ENCODE measurements at regions not wholly inside any gene's neighbourhood (a gene's known extent, or its start where the extent isn't known, plus 50 kb on each side); places are given as distances from the start of the nearest gene placed in this dataset.

DNA sequence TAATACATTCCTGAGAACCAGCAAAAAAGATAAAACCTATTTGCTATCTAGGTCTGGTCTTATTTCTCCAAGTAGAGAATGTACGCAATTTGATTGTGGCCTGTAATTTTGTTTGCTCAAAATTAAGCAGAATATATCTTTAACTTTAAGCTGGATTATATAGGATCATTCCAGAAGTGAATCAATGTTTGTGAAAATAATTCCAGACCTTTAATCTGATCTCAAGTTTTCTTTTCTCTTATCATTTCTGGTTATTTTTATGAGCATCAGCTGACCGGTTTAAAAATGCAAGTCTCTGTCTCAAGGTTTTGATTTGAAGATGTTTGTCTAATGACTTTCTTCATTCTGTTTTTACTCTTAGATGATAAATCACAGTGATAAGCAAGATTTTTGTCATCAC is 997.9 kb upstream of the FLRT2 start:
- Mint-ChIP-seq H3K27ac (ENCODE audit: unreplicated experiment) (no peak overlapping the region), H3K9me3 (ENCODE audit: unreplicated experiment) (no peaks in the 10 kb centered on the region), H3K27me3 (ENCODE audit: insufficient read depth, unreplicated experiment) (peaks cover 5% of the 10 kb centered on the region), H3K4me1 (ENCODE audit: low read depth, unreplicated experiment) (no peaks in the 10 kb centered on the region), H3K36me3 (ENCODE audit: insufficient read depth, unreplicated experiment) (no peaks in the 10 kb centered on the region), H3K4me3 (ENCODE audit: unreplicated experiment) (no peak overlapping the region)
- Histone ChIP-seq H3K4me3 (ENCODE audit: low read depth, low read length) (no peak overlapping the region), H3K4me1 (no peaks in the 10 kb centered on the region), H3K36me3 (ENCODE audit: control insufficient read depth, insufficient read depth, low read length) (no peaks in the 10 kb centered on the region), H3K27me3 (replicated peaks; ENCODE audit: control insufficient read depth, insufficient read depth, low read length) (no peaks in the 10 kb centered on the region), H3K9me3 (no peaks in the 10 kb centered on the region)
- no peak for DNase-seq
- no TSS peak for BruUV-seq (replicated peaks)
- TF ChIP-seq, protein P1, sequence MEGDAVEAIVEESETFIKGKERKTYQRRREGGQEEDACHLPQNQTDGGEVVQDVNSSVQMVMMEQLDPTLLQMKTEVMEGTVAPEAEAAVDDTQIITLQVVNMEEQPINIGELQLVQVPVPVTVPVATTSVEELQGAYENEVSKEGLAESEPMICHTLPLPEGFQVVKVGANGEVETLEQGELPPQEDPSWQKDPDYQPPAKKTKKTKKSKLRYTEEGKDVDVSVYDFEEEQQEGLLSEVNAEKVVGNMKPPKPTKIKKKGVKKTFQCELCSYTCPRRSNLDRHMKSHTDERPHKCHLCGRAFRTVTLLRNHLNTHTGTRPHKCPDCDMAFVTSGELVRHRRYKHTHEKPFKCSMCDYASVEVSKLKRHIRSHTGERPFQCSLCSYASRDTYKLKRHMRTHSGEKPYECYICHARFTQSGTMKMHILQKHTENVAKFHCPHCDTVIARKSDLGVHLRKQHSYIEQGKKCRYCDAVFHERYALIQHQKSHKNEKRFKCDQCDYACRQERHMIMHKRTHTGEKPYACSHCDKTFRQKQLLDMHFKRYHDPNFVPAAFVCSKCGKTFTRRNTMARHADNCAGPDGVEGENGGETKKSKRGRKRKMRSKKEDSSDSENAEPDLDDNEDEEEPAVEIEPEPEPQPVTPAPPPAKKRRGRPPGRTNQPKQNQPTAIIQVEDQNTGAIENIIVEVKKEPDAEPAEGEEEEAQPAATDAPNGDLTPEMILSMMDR (IDR thresholded peaks at IDR 0.05; ENCODE audit: insufficient read depth in 1 of 2, low read depth in 1 of 2, low read length in 1 of 2, severe bottlenecking in 1 of 2, unreplicated experiment in 1 of 2): no peak
- intact Hi-C loops (cut with micrococcal nuclease; ENCODE audit: unreplicated experiment): no loop called here
- CTCF ChIA-PET: no interaction called here
- POLR2A ChIA-PET: no interaction called here

DNA sequence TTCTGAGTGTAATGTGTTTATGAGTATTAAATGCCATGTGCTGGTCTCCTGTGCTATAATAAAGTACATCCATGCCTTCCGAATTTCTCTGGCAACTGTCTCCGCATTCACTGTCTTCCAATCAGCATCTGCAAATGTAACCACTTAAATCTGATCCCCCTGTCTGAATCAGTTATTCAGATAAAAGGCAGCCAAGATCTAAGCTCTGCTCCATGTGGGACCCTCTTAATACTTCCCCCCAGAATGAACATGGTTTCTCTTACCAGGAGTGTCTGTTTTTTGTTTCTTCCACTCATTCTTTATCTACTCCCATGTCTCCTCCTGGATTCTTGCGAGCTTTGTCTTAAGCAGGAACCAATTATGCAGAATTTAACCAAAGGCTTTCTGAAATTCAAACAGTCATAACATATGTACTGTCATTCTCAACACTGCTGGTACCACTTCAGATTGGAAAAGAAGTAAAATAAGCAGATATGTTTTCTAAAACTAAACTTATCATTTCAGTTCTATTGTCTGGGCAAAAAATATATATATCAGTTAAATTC is 996.7 kb upstream of the FLRT2 start:
- Histone ChIP-seq H3K4me3 (ENCODE audit: low read depth, low read length) (no peak overlapping the region), H3K9me3 (no peaks in the 10 kb centered on the region), H3K4me1 (no peaks in the 10 kb centered on the region), H3K36me3 (ENCODE audit: control insufficient read depth, insufficient read depth, low read length) (no peaks in the 10 kb centered on the region), H3K27me3 (replicated peaks; ENCODE audit: control insufficient read depth, insufficient read depth, low read length) (no peaks in the 10 kb centered on the region)
- H3K9me3 Mint-ChIP-seq (ENCODE audit: unreplicated experiment): no peaks in the 10 kb centered on the region
- H3K4me1 Mint-ChIP-seq (ENCODE audit: low read depth, unreplicated experiment): no peaks in the 10 kb centered on the region
- peaks cover 5% of the 10 kb centered on the region for H3K27me3 Mint-ChIP-seq (ENCODE audit: insufficient read depth, unreplicated experiment)
- TF ChIP-seq, protein P1 (IDR thresholded peaks at IDR 0.05; ENCODE audit: insufficient read depth in 1 of 2, low read depth in 1 of 2, low read length in 1 of 2, severe bottlenecking in 1 of 2, unreplicated experiment in 1 of 2): no peak
- H3K4me3 Mint-ChIP-seq (ENCODE audit: unreplicated experiment): no peak overlapping the region
- intact Hi-C loops (cut with micrococcal nuclease; ENCODE audit: unreplicated experiment): no loop called here
- no TSS peak for BruUV-seq (replicated peaks)
- ChIA-PET POLR2A (no interaction called here), CTCF (no interaction called here)
- DNase-seq: no peak
- H3K36me3 Mint-ChIP-seq (ENCODE audit: insufficient read depth, unreplicated experiment): no peaks in the 10 kb centered on the region
- H3K27ac Mint-ChIP-seq (ENCODE audit: unreplicated experiment): no peak overlapping the region

DNA sequence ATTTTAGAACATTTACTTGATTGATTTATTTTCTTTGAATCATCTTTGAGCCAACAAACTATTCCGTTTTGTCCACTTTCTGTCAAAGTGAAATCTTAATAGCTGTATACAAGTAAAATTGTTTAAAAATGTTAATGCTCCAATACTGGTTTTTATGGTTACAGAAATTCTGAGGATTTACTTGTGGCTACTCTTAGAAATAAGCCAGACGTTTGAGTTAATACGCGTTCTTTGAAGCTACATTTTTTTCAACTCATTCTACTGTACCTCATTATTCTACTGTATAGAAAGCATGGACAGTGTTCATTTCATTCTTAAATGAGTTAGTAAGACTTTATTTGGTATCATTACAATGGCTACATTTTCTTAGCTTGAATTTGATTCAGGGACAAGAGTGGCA is 996.2 kb upstream of the FLRT2 start:
- H3K4me1 ChIP-seq: no peaks in the 10 kb centered on the region
- H3K36me3 ChIP-seq (ENCODE audit: control insufficient read depth, insufficient read depth, low read length): no peaks in the 10 kb centered on the region
- BruUV-seq (replicated peaks): no TSS peak
- H3K4me3 ChIP-seq (ENCODE audit: low read depth, low read length): no peak overlapping the region
- no peaks in the 10 kb centered on the region for H3K9me3 ChIP-seq
- no peaks in the 10 kb centered on the region for H3K4me1 Mint-ChIP-seq (ENCODE audit: low read depth, unreplicated experiment)
- H3K36me3 Mint-ChIP-seq (ENCODE audit: insufficient read depth, unreplicated experiment): no peaks in the 10 kb centered on the region
- CTCF ChIA-PET: no interaction called here
- no peak overlapping the region for H3K4me3 Mint-ChIP-seq (ENCODE audit: unreplicated experiment)
- DNase-seq: no peak
- H3K27ac Mint-ChIP-seq (ENCODE audit: unreplicated experiment): no peak overlapping the region
- peaks cover 5% of the 10 kb centered on the region for H3K27me3 Mint-ChIP-seq (ENCODE audit: insufficient read depth, unreplicated experiment)
- H3K27me3 ChIP-seq (replicated peaks; ENCODE audit: control insufficient read depth, insufficient read depth, low read length): no peaks in the 10 kb centered on the region
- POLR2A ChIA-PET: no interaction called here
- TF ChIP-seq, protein P1 (IDR thresholded peaks at IDR 0.05; ENCODE audit: insufficient read depth in 1 of 2, low read depth in 1 of 2, low read length in 1 of 2, severe bottlenecking in 1 of 2, unreplicated experiment in 1 of 2): no peak
- no peaks in the 10 kb centered on the region for H3K9me3 Mint-ChIP-seq (ENCODE audit: unreplicated experiment)
- intact Hi-C loops (cut with micrococcal nuclease; ENCODE audit: unreplicated experiment): no loop called here

Data from Caco-2 (cell line).